Thyroid gland (tissue), 4 donors: ENCODE measurements at regions not wholly inside any gene's neighbourhood (a gene's known extent, or its start where the extent isn't known, plus 50 kb on each side); places are given as distances from the start of the nearest gene placed in this dataset.

Experiments
- DNase-seq, 2 donors: peaks; one replicate each; pipeline ENCODE4 v3.0.0-alpha.2; 2019
- H3K27ac ChIP-seq, 3 donors: fragments of 200-600 bp; sonication (generic); 1 replicate in 2 of 3; 2 replicates in 1 of 3; pipeline ENCODE4 v1.5.1; 2016 to 2019; ENCODE audit warnings: mild to moderate bottlenecking in 1 of 3, moderate library complexity in 1 of 3
- H3K27me3 ChIP-seq: fragments of 200-600 bp; sonication (generic); one replicate; pipeline ENCODE4 v1.5.1; 2019
- H3K36me3 ChIP-seq, 2 donors: fragments of 200-600 bp; sonication (generic); one replicate each; pipeline ENCODE4 v1.5.1; 2016 to 2019
- H3K4me1 ChIP-seq, 2 donors: fragments of 200-600 bp; sonication (generic); one replicate each; pipeline ENCODE4 v1.5.1; 2017 to 2019
- H3K4me3 ChIP-seq, 3 donors: fragments of 200-600 bp; sonication (generic); replicated peaks in 1 of 3; 1 replicate in 2 of 3; 2 replicates in 1 of 3; pipeline ENCODE4 v1.5.1; 2016; ENCODE audit warnings: mild to moderate bottlenecking in 1 of 3
- H3K9me3 ChIP-seq: fragments of 200-600 bp; sonication (generic); one replicate; pipeline ENCODE4 v1.5.1; 2017
- CTCF ChIP-seq, 6 experiments: fragments of 200-600 bp in 3 of 6; fragments of 450-650 bp in 3 of 6; sonication (generic) in 3 of 6; IDR thresholded peaks; one replicate each; pipeline ENCODE4 v1.5.1; 2016 to 2019; ENCODE audit warnings: antibody characterized with exemption in 6 of 6, mild to moderate bottlenecking in 2 of 6, inconsistent platforms in 1 of 6, moderate library complexity in 1 of 6
- POLR2A ChIP-seq, 2 donors: fragments of 450-650 bp; IDR thresholded peaks; one replicate each; pipeline ENCODE4 v1.6.1; 2017; ENCODE audit warnings: antibody characterized with exemption in 2 of 2, mild to moderate bottlenecking in 2 of 2, moderate library complexity in 1 of 2
- WGBS, 2 donors: methylation state at CpG; one replicate each; pipeline ENCODE4 v1.1.5; 2017; 5-methylcytosine and 5-hydroxymethylcytosine counted together
- intact Hi-C: fragments of 100-400 bp; cut with DNase I; formaldehyde crosslinking; loops from one replicate; pipeline ENCODE4 v1.15.1; 2023

GRCh38 chrX:107324493-107325310 is 118.3 kb downstream of the DNAAF6 start:
- H3K4me1 ChIP-seq, result no peaks in the 10 kb centered on the region
- WGBS, 2 donors, result 2 to 13% methylated on average over 4 to 8 of the region's 23 CpGs

GRCh38 chrX:107325467-107325866 is 119.1 kb downstream of the DNAAF6 start:
- TF ChIP-seq CTCF (IDR thresholded peaks at IDR 0.05) (no peak), POLR2A (IDR thresholded peaks at IDR 0.05) (no peak)
- Histone ChIP-seq H3K27me3 (peaks cover 5% of the 10 kb centered on the region), H3K4me1 (no peaks in the 10 kb centered on the region), H3K4me3 (no peak overlapping the region), H3K27ac (no peak overlapping the region), H3K9me3 (no peaks in the 10 kb centered on the region), H3K36me3 (no peaks in the 10 kb centered on the region)
- 86 to 92% methylated on average over 3 to 6 of the region's 9 CpGs for WGBS, 2 donors
- DNase-seq, result no peak
- intact Hi-C loops, result no loop called here

More at GRCh38 chrX:107324493-107325310, 118.3 kb downstream of the DNAAF6 start:
- Histone ChIP-seq H3K4me3 (no peak overlapping the region), H3K27ac (no peak overlapping the region), H3K27me3 (peaks cover 5% of the 10 kb centered on the region), H3K36me3 (no peaks in the 10 kb centered on the region), H3K9me3 (no peaks in the 10 kb centered on the region)
- no peak for TF ChIP-seq POLR2A (IDR thresholded peaks at IDR 0.05)
- no peak for TF ChIP-seq CTCF (IDR thresholded peaks at IDR 0.05)
- peak; percentile 70 to 73 for DNase-seq
- intact Hi-C loops, result no loop called here

- Histone ChIP-seq H3K27ac (no peak overlapping the region), H3K36me3 (no peaks in the 10 kb centered on the region), H3K27me3 (no peaks in the 10 kb centered on the region), H3K4me1 (no peaks in the 10 kb centered on the region), H3K9me3 (no peaks in the 10 kb centered on the region), H3K4me3 (no peak overlapping the region)
- no peak for DNase-seq
- WGBS, 2 donors, result 76 to 82% methylated on average over 4 of the region's 4 CpGs
- TF ChIP-seq CTCF (IDR thresholded peaks at IDR 0.05) (no peak), POLR2A (IDR thresholded peaks at IDR 0.05) (no peak)
- intact Hi-C loops, result no loop called here
Measured at GRCh38 chrX:107348051-107348450, 101.4 kb upstream of the FRMPD3 start.

GRCh38 chrX:107348990-107349389 is 100.5 kb upstream of the FRMPD3 start:
- Histone ChIP-seq H3K4me1 (no peaks in the 10 kb centered on the region), H3K4me3 (no peak overlapping the region), H3K9me3 (no peaks in the 10 kb centered on the region), H3K27me3 (no peaks in the 10 kb centered on the region), H3K27ac (no peak overlapping the region), H3K36me3 (no peaks in the 10 kb centered on the region)
- WGBS, 2 donors, result 93 to 100% methylated on average over 1 of the region's 1 CpG
- intact Hi-C loops, result no loop called here
- TF ChIP-seq POLR2A (IDR thresholded peaks at IDR 0.05), result no peak
- no peak for TF ChIP-seq CTCF (IDR thresholded peaks at IDR 0.05)
- no peak for DNase-seq

GRCh38 chrX:107355533-107355932 is 93.9 kb upstream of the FRMPD3 start:
- Histone ChIP-seq H3K27ac (no peak overlapping the region), H3K27me3 (peaks cover 3% of the 10 kb centered on the region), H3K4me3 (no peak overlapping the region), H3K4me1 (no peaks in the 10 kb centered on the region), H3K36me3 (no peaks in the 10 kb centered on the region), H3K9me3 (no peaks in the 10 kb centered on the region)
- no peak for DNase-seq
- TF ChIP-seq POLR2A (IDR thresholded peaks at IDR 0.05) (no peak), CTCF (IDR thresholded peaks at IDR 0.05) (no peak)
- 71 to 74% methylated on average over 1 of the region's 1 CpG for WGBS, 2 donors
- intact Hi-C loops, result no loop called here
